ENCODE measurements at regions not wholly inside any gene's neighbourhood (a gene's known extent, or its start where the extent isn't known, plus 50 kb on each side); places are given as distances from the start of the nearest gene placed in this dataset.

- H3K36me3 ChIP-seq (ENCODE audit: control insufficient read depth in 2 of 2, insufficient read depth in 2 of 2, low read length in 1 of 2), result no peaks in the 10 kb centered on the region
- H3K4me1 ChIP-seq (ENCODE audit: control insufficient read depth in 2 of 2, insufficient read depth in 2 of 2, low read length in 1 of 2), result no peaks in the 10 kb centered on the region
- H3K4me3 ChIP-seq (ENCODE audit: low read depth in 1 of 2, low read length in 2 of 2), result no peak overlapping the region
- H3K27me3 ChIP-seq (ENCODE audit: control insufficient read depth in 1 of 2, insufficient read depth in 2 of 2, low read length in 2 of 2), result no peaks in the 10 kb centered on the region
- no peak overlapping the region for H3K27ac ChIP-seq (ENCODE audit: low read depth in 2 of 2, low read length in 1 of 2)
- WGBS, 2 donors, result 40 to 54% methylated on average over 2 of the region's 2 CpGs
- H3K9me3 ChIP-seq (ENCODE audit: control insufficient read depth in 2 of 2, insufficient read depth in 1 of 2, low read depth in 1 of 2, low read length in 1 of 2), result no peaks in the 10 kb centered on the region
Observed at GRCh38 chr1:87712261-87713010, 383.8 kb downstream of the LMO4 start.

- H3K27ac ChIP-seq (ENCODE audit: low read depth in 2 of 2, low read length in 1 of 2), result no peak overlapping the region
- H3K36me3 ChIP-seq (ENCODE audit: control insufficient read depth in 2 of 2, insufficient read depth in 2 of 2, low read length in 1 of 2), result no peaks in the 10 kb centered on the region
- H3K9me3 ChIP-seq (ENCODE audit: control insufficient read depth in 2 of 2, insufficient read depth in 1 of 2, low read depth in 1 of 2, low read length in 1 of 2), result no peaks in the 10 kb centered on the region
- H3K4me1 ChIP-seq (ENCODE audit: control insufficient read depth in 2 of 2, insufficient read depth in 2 of 2, low read length in 1 of 2), result no peaks in the 10 kb centered on the region
- no peaks in the 10 kb centered on the region for H3K27me3 ChIP-seq (ENCODE audit: control insufficient read depth in 1 of 2, insufficient read depth in 2 of 2, low read length in 2 of 2)
- 97% methylated on average over 2 of the region's 2 CpGs for WGBS, 2 donors
- H3K4me3 ChIP-seq (ENCODE audit: low read depth in 1 of 2, low read length in 2 of 2), result no peak overlapping the region
Observed at GRCh38 chr1:87714278-87714677, 385.6 kb downstream of the LMO4 start.

- H3K4me1 ChIP-seq (ENCODE audit: control insufficient read depth in 2 of 2, insufficient read depth in 2 of 2, low read length in 1 of 2), result no peaks in the 10 kb centered on the region
- no peak overlapping the region for H3K27ac ChIP-seq (ENCODE audit: low read depth in 2 of 2, low read length in 1 of 2)
- H3K9me3 ChIP-seq (ENCODE audit: control insufficient read depth in 2 of 2, insufficient read depth in 1 of 2, low read depth in 1 of 2, low read length in 1 of 2), result no peaks in the 10 kb centered on the region
- H3K4me3 ChIP-seq (ENCODE audit: low read depth in 1 of 2, low read length in 2 of 2), result no peak overlapping the region
- WGBS, 2 donors, result 52 to 69% methylated on average over 3 of the region's 3 CpGs
- H3K27me3 ChIP-seq (ENCODE audit: control insufficient read depth in 1 of 2, insufficient read depth in 2 of 2, low read length in 2 of 2), result no peaks in the 10 kb centered on the region
- no peaks in the 10 kb centered on the region for H3K36me3 ChIP-seq (ENCODE audit: control insufficient read depth in 2 of 2, insufficient read depth in 2 of 2, low read length in 1 of 2)
Observed at GRCh38 chr1:87715052-87715451, 386.4 kb downstream of the LMO4 start.

- Histone ChIP-seq H3K36me3 (ENCODE audit: control insufficient read depth in 2 of 2, insufficient read depth in 2 of 2, low read length in 1 of 2) (no peaks in the 10 kb centered on the region), H3K27ac (ENCODE audit: low read depth in 2 of 2, low read length in 1 of 2) (no peak overlapping the region), H3K4me3 (ENCODE audit: low read depth in 1 of 2, low read length in 2 of 2) (no peak overlapping the region), H3K9me3 (ENCODE audit: control insufficient read depth in 2 of 2, insufficient read depth in 1 of 2, low read depth in 1 of 2, low read length in 1 of 2) (no peaks in the 10 kb centered on the region), H3K4me1 (ENCODE audit: control insufficient read depth in 2 of 2, insufficient read depth in 2 of 2, low read length in 1 of 2) (no peaks in the 10 kb centered on the region), H3K27me3 (ENCODE audit: control insufficient read depth in 1 of 2, insufficient read depth in 2 of 2, low read length in 2 of 2) (no peaks in the 10 kb centered on the region)
- WGBS, 2 donors, result 50 to 51% methylated on average over 2 of the region's 2 CpGs
Observed at GRCh38 chr1:87715471-87715870, 386.8 kb downstream of the LMO4 start.

DNA sequence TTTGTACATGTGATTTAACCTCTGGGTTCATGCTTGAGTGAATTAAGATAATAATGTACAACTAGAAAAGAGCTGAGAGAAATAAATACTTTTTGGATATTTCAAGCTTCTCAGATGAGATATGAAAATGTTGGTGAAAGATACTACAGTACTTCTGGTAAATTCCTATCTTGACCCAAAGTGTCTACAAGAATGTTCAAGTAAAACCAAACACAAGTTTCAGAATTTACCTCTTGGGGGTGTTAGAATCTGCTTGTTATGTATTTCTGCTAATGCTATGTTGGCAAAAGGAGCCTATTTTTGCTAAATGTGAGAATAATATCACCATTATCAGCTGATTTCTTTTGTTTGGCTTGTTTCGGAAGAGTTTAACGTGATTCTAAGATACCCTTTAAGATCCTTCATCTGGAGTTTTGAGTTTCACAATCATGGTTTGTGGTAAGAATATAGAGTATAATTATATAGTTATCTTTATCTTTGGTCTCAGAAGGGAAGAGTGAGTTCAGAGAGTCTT is 388.5 kb downstream of the LMO4 start:
- H3K27ac ChIP-seq (ENCODE audit: low read depth in 2 of 2, low read length in 1 of 2), result no peak overlapping the region
- H3K27me3 ChIP-seq (ENCODE audit: control insufficient read depth in 1 of 2, insufficient read depth in 2 of 2, low read length in 2 of 2), result no peaks in the 10 kb centered on the region
- H3K4me3 ChIP-seq (ENCODE audit: low read depth in 1 of 2, low read length in 2 of 2), result no peak overlapping the region
- no peaks in the 10 kb centered on the region for H3K9me3 ChIP-seq (ENCODE audit: control insufficient read depth in 2 of 2, insufficient read depth in 1 of 2, low read depth in 1 of 2, low read length in 1 of 2)
- 77 to 82% methylated on average over 2 of the region's 2 CpGs for WGBS, 2 donors
- no peaks in the 10 kb centered on the region for H3K36me3 ChIP-seq (ENCODE audit: control insufficient read depth in 2 of 2, insufficient read depth in 2 of 2, low read length in 1 of 2)
- H3K4me1 ChIP-seq (ENCODE audit: control insufficient read depth in 2 of 2, insufficient read depth in 2 of 2, low read length in 1 of 2), result no peaks in the 10 kb centered on the region

GRCh38 chr1:87718241-87718950 is 389.7 kb downstream of the LMO4 start:
- 41 to 63% methylated on average over 1 of the region's 1 CpG for WGBS, 2 donors
- no peaks in the 10 kb centered on the region for H3K27me3 ChIP-seq (ENCODE audit: control insufficient read depth in 1 of 2, insufficient read depth in 2 of 2, low read length in 2 of 2)
- H3K36me3 ChIP-seq (ENCODE audit: control insufficient read depth in 2 of 2, insufficient read depth in 2 of 2, low read length in 1 of 2), result no peaks in the 10 kb centered on the region
- no peak overlapping the region for H3K27ac ChIP-seq (ENCODE audit: low read depth in 2 of 2, low read length in 1 of 2)
- H3K4me1 ChIP-seq (ENCODE audit: control insufficient read depth in 2 of 2, insufficient read depth in 2 of 2, low read length in 1 of 2), result no peaks in the 10 kb centered on the region
- no peak overlapping the region for H3K4me3 ChIP-seq (ENCODE audit: low read depth in 1 of 2, low read length in 2 of 2)
- H3K9me3 ChIP-seq (ENCODE audit: control insufficient read depth in 2 of 2, insufficient read depth in 1 of 2, low read depth in 1 of 2, low read length in 1 of 2), result no peaks in the 10 kb centered on the region

DNA sequence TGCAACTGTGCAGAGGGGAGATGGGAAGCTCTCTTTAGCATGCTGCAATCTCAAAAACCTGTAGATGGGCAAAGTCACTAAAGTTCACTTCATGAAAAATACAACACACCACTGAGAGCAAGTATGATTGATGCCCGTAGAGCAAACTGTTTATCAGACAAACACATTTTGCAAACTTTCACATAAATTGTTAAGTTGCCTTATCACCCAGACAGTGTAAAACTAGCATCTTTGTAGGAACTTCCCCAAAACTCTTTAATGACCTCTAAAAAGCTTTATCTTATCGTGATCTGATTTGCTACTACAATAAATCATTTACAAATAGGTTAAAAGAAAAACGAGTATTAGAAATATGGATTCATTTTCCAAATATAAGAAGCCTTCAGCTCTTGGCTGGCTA is 391.0 kb downstream of the LMO4 start:
- H3K36me3 ChIP-seq (ENCODE audit: control insufficient read depth in 2 of 2, insufficient read depth in 2 of 2, low read length in 1 of 2), result no peaks in the 10 kb centered on the region
- H3K27ac ChIP-seq (ENCODE audit: low read depth in 2 of 2, low read length in 1 of 2), result no peak overlapping the region
- H3K9me3 ChIP-seq (ENCODE audit: control insufficient read depth in 2 of 2, insufficient read depth in 1 of 2, low read depth in 1 of 2, low read length in 1 of 2), result no peaks in the 10 kb centered on the region
- H3K4me1 ChIP-seq (ENCODE audit: control insufficient read depth in 2 of 2, insufficient read depth in 2 of 2, low read length in 1 of 2), result no peaks in the 10 kb centered on the region
- 53 to 69% methylated on average over 3 of the region's 3 CpGs for WGBS, 2 donors
- H3K4me3 ChIP-seq (ENCODE audit: low read depth in 1 of 2, low read length in 2 of 2), result no peak overlapping the region
- no peaks in the 10 kb centered on the region for H3K27me3 ChIP-seq (ENCODE audit: control insufficient read depth in 1 of 2, insufficient read depth in 2 of 2, low read length in 2 of 2)

DNA sequence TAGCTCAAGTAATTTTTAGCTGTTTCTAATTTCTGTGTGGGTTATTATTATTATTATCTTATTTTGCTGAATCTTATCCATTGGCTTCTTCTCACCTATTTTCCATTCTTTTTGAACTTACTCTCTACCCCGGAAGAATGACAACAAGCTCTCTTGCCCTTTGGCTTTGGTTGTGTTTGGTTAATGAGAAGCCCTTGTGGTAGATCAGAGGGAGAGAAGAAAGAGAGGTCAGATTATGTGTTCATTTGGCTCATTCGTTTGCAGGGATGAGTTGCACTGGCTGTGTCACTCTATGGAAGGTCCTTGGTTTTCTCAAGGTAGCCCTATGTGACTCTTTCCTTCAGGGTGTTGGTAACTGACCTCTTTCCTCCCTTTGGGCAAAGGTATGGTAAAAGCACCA is 391.9 kb downstream of the LMO4 start:
- no peaks in the 10 kb centered on the region for H3K27me3 ChIP-seq (ENCODE audit: control insufficient read depth in 1 of 2, insufficient read depth in 2 of 2, low read length in 2 of 2)
- 73 to 79% methylated on average over 2 of the region's 2 CpGs for WGBS, 2 donors
- H3K27ac ChIP-seq (ENCODE audit: low read depth in 2 of 2, low read length in 1 of 2), result no peak overlapping the region
- H3K4me1 ChIP-seq (ENCODE audit: control insufficient read depth in 2 of 2, insufficient read depth in 2 of 2, low read length in 1 of 2), result no peaks in the 10 kb centered on the region
- no peak overlapping the region for H3K4me3 ChIP-seq (ENCODE audit: low read depth in 1 of 2, low read length in 2 of 2)
- no peaks in the 10 kb centered on the region for H3K36me3 ChIP-seq (ENCODE audit: control insufficient read depth in 2 of 2, insufficient read depth in 2 of 2, low read length in 1 of 2)
- no peaks in the 10 kb centered on the region for H3K9me3 ChIP-seq (ENCODE audit: control insufficient read depth in 2 of 2, insufficient read depth in 1 of 2, low read depth in 1 of 2, low read length in 1 of 2)

DNA sequence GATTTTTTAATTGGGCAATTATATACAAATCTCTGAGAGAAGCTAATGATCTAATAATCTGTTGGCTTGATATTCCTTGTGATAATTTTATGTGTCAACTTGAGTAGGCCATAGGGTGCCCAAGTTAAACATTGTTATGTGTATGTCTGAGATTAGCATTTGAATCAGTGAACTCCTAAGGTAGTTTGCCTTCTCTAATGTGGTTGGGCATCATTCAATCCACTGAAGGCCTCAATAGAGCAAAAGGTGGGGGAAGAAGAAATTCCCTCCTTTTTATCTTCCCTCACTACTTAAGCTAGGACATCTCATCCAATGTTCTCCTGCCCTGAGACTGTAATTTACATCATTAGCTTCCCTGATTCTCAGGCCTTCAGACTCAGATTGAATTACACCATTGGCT is 394.5 kb downstream of the LMO4 start:
- no peaks in the 10 kb centered on the region for H3K27me3 ChIP-seq (ENCODE audit: control insufficient read depth in 1 of 2, insufficient read depth in 2 of 2, low read length in 2 of 2)
- no peaks in the 10 kb centered on the region for H3K36me3 ChIP-seq (ENCODE audit: control insufficient read depth in 2 of 2, insufficient read depth in 2 of 2, low read length in 1 of 2)
- H3K27ac ChIP-seq (ENCODE audit: low read depth in 2 of 2, low read length in 1 of 2), result no peak overlapping the region
- H3K9me3 ChIP-seq (ENCODE audit: control insufficient read depth in 2 of 2, insufficient read depth in 1 of 2, low read depth in 1 of 2, low read length in 1 of 2), result no peaks in the 10 kb centered on the region
- no peak overlapping the region for H3K4me3 ChIP-seq (ENCODE audit: low read depth in 1 of 2, low read length in 2 of 2)
- no peaks in the 10 kb centered on the region for H3K4me1 ChIP-seq (ENCODE audit: control insufficient read depth in 2 of 2, insufficient read depth in 2 of 2, low read length in 1 of 2)

DNA sequence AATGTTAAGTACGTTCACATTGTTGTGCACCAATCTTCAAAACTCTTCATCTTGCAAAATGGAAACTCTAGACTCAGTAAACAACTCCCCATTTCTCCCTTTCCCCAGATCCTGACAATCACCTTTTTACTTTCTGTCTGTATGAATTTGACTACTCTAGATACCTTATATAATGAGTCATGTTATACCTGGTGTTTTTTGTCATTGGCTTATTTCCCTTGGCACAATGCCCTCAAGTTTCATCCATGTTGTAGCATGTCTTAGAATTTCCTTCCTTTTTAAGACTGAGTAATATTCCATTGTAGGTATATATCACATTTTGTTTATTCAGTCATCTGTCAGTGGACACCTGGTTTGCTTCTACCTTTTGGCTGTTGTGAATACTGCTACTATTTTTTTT is 399.5 kb downstream of the LMO4 start:
- Histone ChIP-seq H3K4me3 (ENCODE audit: low read depth in 1 of 2, low read length in 2 of 2) (no peak overlapping the region), H3K4me1 (ENCODE audit: control insufficient read depth in 2 of 2, insufficient read depth in 2 of 2, low read length in 1 of 2) (no peaks in the 10 kb centered on the region), H3K9me3 (ENCODE audit: control insufficient read depth in 2 of 2, insufficient read depth in 1 of 2, low read depth in 1 of 2, low read length in 1 of 2) (no peaks in the 10 kb centered on the region), H3K27me3 (ENCODE audit: control insufficient read depth in 1 of 2, insufficient read depth in 2 of 2, low read length in 2 of 2) (no peaks in the 10 kb centered on the region), H3K27ac (ENCODE audit: low read depth in 2 of 2, low read length in 1 of 2) (no peak overlapping the region), H3K36me3 (ENCODE audit: control insufficient read depth in 2 of 2, insufficient read depth in 2 of 2, low read length in 1 of 2) (no peaks in the 10 kb centered on the region)
- 82 to 89% methylated on average over 1 of the region's 1 CpG for WGBS, 2 donors

Data from esophagus (tissue), 2 donors.